GM21447 (cell line): ENCODE measurements at regions not wholly inside any gene's neighbourhood (a gene's known extent, or its start where the extent isn't known, plus 50 kb on each side); places are given as distances from the start of the nearest gene placed in this dataset.

ENCODE experiments used
- ATAC-seq: cut with Tn5 transposase; IDR thresholded peaks from one replicate; pipeline ENCODE4 v1.9.1; 2021; ENCODE audit not compliant: unreplicated experiment

DNA sequence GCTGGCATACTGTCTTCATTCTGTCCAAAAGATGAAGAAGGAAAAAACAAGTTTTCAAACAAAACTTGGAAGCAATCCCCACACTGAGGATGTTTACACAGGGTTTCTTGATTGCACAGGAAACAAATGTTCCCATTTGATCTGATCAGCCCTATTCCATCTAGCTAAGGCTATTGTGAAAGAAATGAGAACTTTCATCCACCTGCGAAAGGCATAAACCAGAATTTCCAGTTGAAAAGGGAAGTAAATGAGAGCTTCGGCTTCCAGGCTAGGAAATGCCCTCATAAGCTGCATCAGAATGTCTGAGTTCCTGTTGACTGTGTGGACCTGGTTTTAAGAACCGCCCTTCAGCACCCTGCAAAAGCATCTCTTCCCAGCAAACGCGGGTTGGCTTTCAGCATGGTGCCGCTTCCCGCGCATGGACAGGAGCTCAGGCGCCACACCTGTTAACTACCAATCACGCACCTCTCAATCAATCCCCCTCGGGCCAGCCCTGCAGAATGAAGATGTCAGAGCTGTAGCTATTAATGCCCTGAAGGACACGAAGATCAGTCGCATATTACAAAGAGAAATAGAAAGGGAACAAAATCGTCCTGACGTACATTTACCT is 850.4 kb downstream of the GALR1 start:
- ATAC-seq = no peak

DNA sequence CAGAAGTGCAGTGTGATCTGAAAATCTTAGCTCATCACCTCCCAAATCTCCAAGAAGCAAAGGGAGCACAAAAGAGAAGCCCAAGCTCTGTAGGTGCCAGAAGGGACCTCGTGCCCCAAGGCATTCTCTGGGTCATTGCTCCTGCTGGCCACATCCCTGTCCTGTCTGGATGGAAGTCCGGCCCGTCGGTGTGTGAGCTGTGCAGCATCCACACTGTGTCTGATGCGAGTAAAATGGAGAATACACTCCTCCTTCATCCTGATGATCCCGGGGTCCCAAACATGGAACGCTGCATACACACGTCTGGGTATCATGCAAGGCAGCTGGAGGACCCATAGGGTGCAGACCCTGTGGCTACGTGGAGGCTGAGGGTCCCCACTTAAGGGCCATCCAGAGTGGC is 851.4 kb downstream of the GALR1 start:
- ATAC-seq = no peak

DNA sequence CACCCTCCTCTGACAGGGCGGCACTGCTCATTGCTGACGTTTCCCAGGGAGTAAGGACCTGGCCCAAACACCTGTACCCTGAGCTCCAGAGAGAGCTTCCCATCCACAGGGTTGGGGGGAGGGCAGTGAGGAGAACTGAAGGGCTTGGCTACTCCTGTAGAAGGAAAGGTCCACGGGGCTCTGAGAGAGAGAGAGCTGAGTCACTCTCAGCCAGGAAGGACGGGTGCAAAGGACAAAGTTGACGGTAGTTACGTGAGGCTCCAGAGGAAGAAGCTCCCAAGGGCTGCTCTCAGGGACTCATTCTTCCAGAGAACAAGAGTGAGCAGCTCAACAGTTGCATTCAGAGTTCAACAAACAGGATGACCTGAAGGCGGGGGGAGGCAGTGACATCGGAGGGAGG is 852.5 kb downstream of the GALR1 start:
- no peak for ATAC-seq

- ATAC-seq = no peak
These were observed 856.0 kb downstream of the GALR1 start for GRCh38 chr18:78105611-78106010.

DNA sequence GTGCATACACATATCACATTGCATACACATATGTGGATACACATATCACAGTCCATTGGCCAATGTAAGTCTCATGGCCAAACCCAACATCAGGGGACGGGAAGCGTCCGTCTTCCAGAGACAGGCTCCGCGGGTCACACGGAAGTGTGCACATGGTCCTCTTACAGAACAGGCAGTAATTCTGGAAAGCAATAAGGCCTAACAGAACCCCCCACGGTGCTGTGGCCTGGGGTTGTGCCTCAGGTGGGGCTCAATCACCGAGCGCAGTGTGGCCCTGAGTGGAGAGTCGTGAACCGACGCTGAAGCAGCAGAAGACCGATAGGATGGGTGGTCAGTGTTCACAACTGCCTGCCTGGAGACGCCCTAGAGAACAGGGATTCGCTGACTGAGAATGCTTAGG is 857.3 kb downstream of the GALR1 start:
- ATAC-seq = no peak

DNA sequence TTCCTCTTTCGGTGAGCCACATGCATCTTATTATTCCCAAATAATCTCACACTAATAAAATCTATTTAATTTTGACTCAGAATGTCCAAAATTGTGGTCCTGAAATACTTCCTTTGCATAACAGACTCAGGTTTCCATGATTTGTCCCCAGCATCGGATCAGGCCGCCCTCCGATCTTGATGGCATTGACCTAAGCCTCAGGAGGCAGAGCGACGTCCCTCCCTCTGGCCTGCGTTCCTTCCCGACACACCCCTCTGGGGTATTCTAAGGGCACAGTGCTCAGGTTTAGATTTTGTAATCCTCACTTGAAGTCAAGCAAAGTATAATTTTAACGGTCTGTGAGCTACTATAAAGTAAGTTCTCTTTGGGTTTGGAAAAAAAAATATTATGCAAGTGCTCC is 857.7 kb downstream of the GALR1 start:
- ATAC-seq = no peak

DNA sequence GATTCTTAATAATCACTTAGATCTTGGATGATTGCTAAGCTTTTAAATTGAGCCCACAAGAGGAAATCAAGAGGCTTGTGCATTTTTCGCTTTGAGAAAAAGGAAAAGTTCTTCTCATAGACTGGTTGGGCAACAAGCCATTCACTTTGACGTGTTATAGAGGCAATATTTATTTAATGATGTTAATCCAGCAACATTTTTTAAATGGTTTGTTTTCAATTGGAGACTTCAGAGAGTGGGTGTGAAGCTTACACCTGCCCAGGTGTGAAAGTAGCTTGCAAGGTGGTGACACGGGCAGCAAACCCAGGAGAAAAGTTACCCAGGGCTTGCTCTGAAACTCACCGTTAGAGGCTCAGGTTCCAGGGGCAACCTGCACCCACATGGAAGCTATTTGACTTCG is 858.9 kb downstream of the GALR1 start:
- ATAC-seq = no peak

DNA sequence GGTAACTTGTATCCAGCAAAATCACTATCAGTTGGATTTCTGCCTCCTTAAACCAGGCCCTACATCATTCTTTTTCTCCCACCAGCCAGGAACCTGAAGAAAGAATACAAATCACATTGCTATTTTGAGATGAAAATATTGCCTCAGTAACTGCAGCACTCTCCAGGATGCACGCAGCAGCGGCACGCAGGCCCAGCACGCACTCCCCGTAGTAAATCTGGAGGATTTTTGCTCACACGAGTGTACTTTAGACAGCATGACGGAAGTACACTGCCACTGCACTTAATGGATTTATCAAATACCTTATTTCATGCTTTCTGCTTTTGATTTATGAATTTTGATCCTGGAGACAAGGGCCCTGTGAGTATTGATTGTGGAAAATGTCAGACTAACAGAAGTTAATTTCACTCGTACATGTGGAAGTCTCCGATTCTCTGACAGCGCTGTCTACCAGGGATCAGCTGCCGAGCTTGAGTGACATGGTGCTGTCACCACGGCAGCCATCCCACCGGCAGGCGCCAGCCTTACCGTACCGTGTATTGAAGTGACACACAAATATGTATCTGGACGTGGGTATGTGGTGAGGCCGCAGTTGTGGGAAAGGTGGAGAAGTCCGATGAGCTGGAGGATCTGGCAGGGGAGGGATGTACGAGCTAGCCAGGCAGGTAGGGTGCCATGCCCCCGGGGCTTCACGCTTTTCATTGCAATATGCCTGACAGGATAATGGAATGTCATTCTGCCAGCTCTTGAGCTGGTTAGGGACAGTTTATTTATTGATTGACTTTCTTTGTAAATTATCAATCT is 863.7 kb downstream of the GALR1 start:
- no peak for ATAC-seq

GRCh38 chr18:78113940-78114251 is 864.2 kb downstream of the GALR1 start:
- no peak for ATAC-seq

GRCh38 chr18:78115896-78116561 is 863.6 kb upstream of the SALL3 start:
- no peak for ATAC-seq

GRCh38 chr18:78123144-78123909 is 856.3 kb upstream of the SALL3 start:
- ATAC-seq = no peak

- ATAC-seq = no peak
These were observed 855.5 kb upstream of the SALL3 start for GRCh38 chr18:78123926-78124797.

DNA sequence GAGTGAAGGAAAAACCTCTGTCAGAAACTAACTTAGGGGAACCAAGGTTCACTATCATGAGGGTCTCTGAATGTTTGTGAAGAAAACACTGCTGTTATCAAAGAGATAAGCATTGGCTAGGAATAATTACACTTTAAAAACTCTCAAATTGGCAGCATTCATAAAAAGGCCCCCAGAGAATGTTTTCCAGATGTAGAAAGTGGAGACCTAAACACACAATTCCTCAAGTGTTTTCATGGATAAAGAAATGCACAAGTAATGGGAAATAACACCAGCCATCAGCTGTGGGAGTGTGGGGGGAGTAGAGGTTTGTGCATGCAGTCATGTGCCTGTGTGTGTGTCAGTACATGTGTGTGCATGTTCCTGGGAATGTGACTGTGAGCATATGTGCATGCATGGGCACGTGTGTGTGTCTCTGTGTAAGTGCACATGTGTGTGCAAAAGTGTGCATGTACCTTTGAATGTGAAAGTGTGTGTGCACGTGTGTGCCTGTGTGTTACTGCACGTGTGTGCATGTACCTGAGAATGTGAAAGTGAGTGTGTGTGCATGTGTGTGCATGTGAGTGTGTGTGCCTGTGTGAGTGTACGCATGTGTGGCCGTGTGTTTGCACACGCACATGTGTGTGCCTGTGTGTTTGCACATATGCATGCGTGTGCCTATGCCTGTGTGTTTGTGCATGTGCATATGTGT is 854.3 kb upstream of the SALL3 start:
- ATAC-seq = no peak

DNA sequence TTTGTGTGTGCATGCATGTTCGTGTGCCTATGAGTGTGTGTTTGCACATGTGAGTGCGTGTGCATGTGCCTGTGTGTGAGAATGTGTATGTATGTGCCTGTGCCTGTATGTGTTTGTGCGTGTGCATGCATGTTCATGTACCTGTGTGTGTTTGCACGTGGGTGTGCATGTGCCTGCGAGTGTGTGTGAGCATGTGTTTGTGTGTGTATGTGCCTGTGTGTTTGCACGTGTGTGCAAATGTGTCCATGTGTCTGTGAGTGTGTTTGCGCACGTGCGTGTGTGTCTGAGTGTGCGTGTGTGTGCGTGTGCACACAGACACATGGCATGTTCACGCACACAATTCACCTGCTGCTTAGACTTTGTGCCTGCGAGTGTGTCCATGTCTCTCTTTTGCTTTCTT is 853.5 kb upstream of the SALL3 start:
- no peak for ATAC-seq

GRCh38 chr18:78126536-78126935 is 853.1 kb upstream of the SALL3 start:
- ATAC-seq = no peak

DNA sequence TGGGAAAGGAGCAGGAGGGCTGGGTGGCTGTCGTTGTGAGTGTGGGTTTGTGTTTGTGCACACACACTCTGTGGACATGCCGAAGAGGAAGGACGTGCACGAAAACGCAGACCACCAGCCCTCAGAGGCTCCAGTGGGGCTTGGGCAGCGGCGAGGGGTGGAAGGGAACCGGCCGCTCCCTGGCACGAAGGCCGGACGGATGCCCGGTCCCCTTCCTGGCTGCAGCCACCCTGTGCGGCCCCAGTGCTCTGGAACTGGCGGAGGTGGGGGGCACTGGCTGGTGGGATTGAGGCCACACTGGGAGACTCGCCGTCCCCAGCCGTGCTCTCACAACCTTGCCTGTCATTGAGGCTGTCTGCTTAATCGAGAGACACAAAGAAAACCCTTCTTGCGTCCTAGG is 852.6 kb upstream of the SALL3 start:
- ATAC-seq = no peak

GRCh38 chr18:78128004-78128403 is 851.6 kb upstream of the SALL3 start:
- ATAC-seq = no peak

GRCh38 chr18:78129260-78129659 is 850.4 kb upstream of the SALL3 start:
- ATAC-seq = no peak

- ATAC-seq = no peak
These were observed 849.1 kb upstream of the SALL3 start for GRCh38 chr18:78130232-78131195.
